ENCODE measurements at regions not wholly inside any gene's neighbourhood (a gene's known extent, or its start where the extent isn't known, plus 50 kb on each side); places are given as distances from the start of the nearest gene placed in this dataset.
A peak's percentile ranks its signal among the peaks of the same experiment; 100 is the strongest.

GRCh38 chr12:127712561-127712960 lies 554.4 kb upstream of the TMEM132C start:
- DNase-seq (ENCODE audit: low spot score): no peak

- no peak for DNase-seq (ENCODE audit: low spot score)
Observed at GRCh38 chr12:127716166-127716565, 550.8 kb upstream of the TMEM132C start.

- DNase-seq (ENCODE audit: low spot score): no peak
Observed at GRCh38 chr12:127717278-127717677, 549.7 kb upstream of the TMEM132C start.

- DNase-seq (ENCODE audit: low spot score): no peak
Observed at GRCh38 chr12:127720334-127720733, 546.6 kb upstream of the TMEM132C start.

- no peak for DNase-seq (ENCODE audit: low spot score)
Observed at GRCh38 chr12:127722611-127723010, 544.4 kb upstream of the TMEM132C start.

GRCh38 chr12:127723251-127723650 lies 543.7 kb upstream of the TMEM132C start:
- no peak for DNase-seq (ENCODE audit: low spot score)

GRCh38 chr12:127726671-127727315 lies 540.2 kb upstream of the TMEM132C start:
- no peak for DNase-seq (ENCODE audit: low spot score)

GRCh38 chr12:127728285-127728684 lies 538.7 kb upstream of the TMEM132C start:
- DNase-seq (ENCODE audit: low spot score): no peak

GRCh38 chr12:127728729-127729128 lies 538.2 kb upstream of the TMEM132C start:
- no peak for DNase-seq (ENCODE audit: low spot score)

- no peak for DNase-seq (ENCODE audit: low spot score)
Observed at GRCh38 chr12:127729381-127729780, 537.6 kb upstream of the TMEM132C start.

- DNase-seq (ENCODE audit: low spot score): no peak
Observed at GRCh38 chr12:127731657-127732056, 535.3 kb upstream of the TMEM132C start.

GRCh38 chr12:127742231-127742630 lies 524.7 kb upstream of the TMEM132C start:
- DNase-seq (ENCODE audit: low spot score): no peak

GRCh38 chr12:127745469-127746212 lies 521.3 kb upstream of the TMEM132C start:
- DNase-seq (ENCODE audit: low spot score): no peak

GRCh38 chr12:127749416-127749815 lies 517.6 kb upstream of the TMEM132C start:
- no peak for DNase-seq (ENCODE audit: low spot score)

GRCh38 chr12:127750076-127750840 lies 516.7 kb upstream of the TMEM132C start:
- DNase-seq (ENCODE audit: low spot score): no peak

GRCh38 chr12:127752802-127753201 lies 514.2 kb upstream of the TMEM132C start:
- no peak for DNase-seq (ENCODE audit: low spot score)

- DNase-seq (ENCODE audit: low spot score): no peak
Observed at GRCh38 chr12:127760357-127760756, 506.6 kb upstream of the TMEM132C start.

- DNase-seq (ENCODE audit: low spot score): no peak
Observed at GRCh38 chr12:127760996-127761395, 506.0 kb upstream of the TMEM132C start.

- DNase-seq (ENCODE audit: low spot score): no peak
Observed at GRCh38 chr12:127761880-127762279, 505.1 kb upstream of the TMEM132C start.

- DNase-seq (ENCODE audit: low spot score): no peak
Observed at GRCh38 chr12:127767656-127768055, 499.3 kb upstream of the TMEM132C start.

GRCh38 chr12:127770118-127770517 lies 496.9 kb upstream of the TMEM132C start:
- DNase-seq (ENCODE audit: low spot score): no peak

- DNase-seq (ENCODE audit: low spot score): no peak
Observed at GRCh38 chr12:127771546-127771945, 495.4 kb upstream of the TMEM132C start.

- peak; percentile 45 for DNase-seq (ENCODE audit: low spot score)
Observed at GRCh38 chr12:127773520-127773919, 493.4 kb upstream of the TMEM132C start.

Measured in HT-29 (cell line).